Gastroesophageal sphincter (tissue), 3 donors: ENCODE measurements at regions not wholly inside any gene's neighbourhood (a gene's known extent, or its start where the extent isn't known, plus 50 kb on each side); places are given as distances from the start of the nearest gene placed in this dataset.

Source experiments
- CTCF ChIP-seq, 4 experiments: fragments of 200-600 bp in 2 of 4; fragments of 450-650 bp in 2 of 4; sonication (generic) in 1 of 4; IDR thresholded peaks; one replicate each; pipeline ENCODE4 v1.5.1; 2017 to 2019; ENCODE audit warnings: antibody characterized with exemption in 4 of 4, mild to moderate bottlenecking in 2 of 4, moderate library complexity in 2 of 4
- POLR2A ChIP-seq, 2 donors: fragments of 450-650 bp; IDR thresholded peaks; one replicate each; pipeline ENCODE4 v1.6.1; 2017; ENCODE audit warnings: antibody characterized with exemption in 2 of 2, mild to moderate bottlenecking in 2 of 2, moderate library complexity in 1 of 2

DNA sequence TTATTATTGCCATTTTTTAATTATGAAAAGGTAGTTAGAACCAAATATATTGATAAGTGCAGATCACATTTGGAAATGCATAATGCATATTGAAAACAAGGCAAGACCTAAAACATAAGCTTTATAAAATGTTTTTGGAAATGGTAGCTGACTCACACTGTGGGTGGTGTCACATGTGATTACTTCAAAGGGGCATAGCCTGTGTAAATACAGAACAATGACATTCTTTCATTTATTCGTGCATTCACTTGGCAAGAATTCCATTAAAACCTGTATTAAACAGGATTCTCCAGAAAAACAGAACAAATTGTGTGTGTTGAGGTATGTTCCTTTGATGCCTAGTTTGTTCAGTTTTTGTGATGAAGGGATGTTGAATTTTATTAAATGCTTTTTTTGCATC lies 427.3 kb upstream of the ST6GAL2 start:
- TF ChIP-seq POLR2A (IDR thresholded peaks at IDR 0.05) (no peak), CTCF (IDR thresholded peaks at IDR 0.05) (no peak)
